H1 (cell line): ENCODE measurements at regions not wholly inside any gene's neighbourhood (a gene's known extent, or its start where the extent isn't known, plus 50 kb on each side); places are given as distances from the start of the nearest gene placed in this dataset.

ENCODE experiments used
- CTCF ChIA-PET: fragments of 300-600 bp; sonication (Branson Sonifier 250); formaldehyde crosslinking; loops from one replicate; lab custom pipeline; 2021; ENCODE audit not compliant: partially characterized antibody; lab: Charles Lee
- POLR2A ChIA-PET: fragments of 300-600 bp; sonication (Branson Sonifier 250); formaldehyde crosslinking; loops from one replicate; lab custom pipeline; 2021; ENCODE audit warnings: inconsistent platforms; ENCODE audit not compliant: partially characterized antibody; lab: Charles Lee
- DNase-seq, 2 experiments: peaks; one replicate each; pipeline versions ENCODE4 v3.0.0 to v3.0.0-alpha.2; 2010 to 2022; ENCODE audit warnings: low spot score in 2 of 2, low read depth in 1 of 2, mixed read lengths in 1 of 2
- FAIRE-seq: peaks from 2 replicates; lab custom pipeline; 2011; peaks lifted over from hg19 to GRCh38; lab: Jason Lieb, UNC
- H2AFZ ChIP-seq: 2 replicates; pipeline ENCODE4 v1.8.1; 2012; ENCODE audit warnings: low read length, inconsistent platforms
- H2AK5ac ChIP-seq: 2 replicates; pipeline ENCODE4 v1.6.1; 2013; ENCODE audit warnings: low read depth, low read length
- H2BK120ac ChIP-seq: replicated peaks from 2 replicates; pipeline ENCODE3; 2013; ENCODE audit warnings: low read depth, low read length, inconsistent platforms
- H2BK12ac ChIP-seq: 2 replicates; pipeline ENCODE4 v1.6.1; 2013; ENCODE audit warnings: low read depth, low read length
- H2BK15ac ChIP-seq: 2 replicates; pipeline ENCODE4 v1.6.1; 2013; ENCODE audit warnings: low read length
- H2BK20ac ChIP-seq: 2 replicates; pipeline ENCODE4 v1.6.1; 2013; ENCODE audit warnings: low read length
- H2BK5ac ChIP-seq: 2 replicates; pipeline ENCODE4 v1.6.1; 2013; ENCODE audit warnings: low read depth, low read length
- H3K14ac ChIP-seq: 2 replicates; pipeline ENCODE4 v1.6.1; 2013; ENCODE audit warnings: inconsistent platforms; ENCODE audit not compliant: insufficient read length
- H3K18ac ChIP-seq: 2 replicates; pipeline ENCODE4 v1.6.1; 2013; ENCODE audit warnings: low read length; ENCODE audit errors: extremely low read depth
- H3K23ac ChIP-seq: 2 replicates; pipeline ENCODE4 v1.6.1; 2013; ENCODE audit warnings: inconsistent platforms; ENCODE audit not compliant: insufficient read length
- H3K23me2 ChIP-seq: 2 replicates; pipeline ENCODE4 v1.6.1; 2013; ENCODE audit warnings: low read depth, low read length
- H3K27ac ChIP-seq: 2 replicates; pipeline ENCODE4 v1.6.1; 2011; ENCODE audit warnings: low read depth, low read length, inconsistent platforms
- H3K27me3 ChIP-seq, 4 experiments: replicated peaks in 1 of 4; 1 replicate in 1 of 4; 2 replicates in 3 of 4; pipeline versions ENCODE4 v1.6.1 to v1.8.1; 2011 to 2013; ENCODE audit warnings: low read length in 3 of 4, mild to moderate bottlenecking in 3 of 4, inconsistent platforms in 2 of 4, mixed read lengths in 2 of 4, moderate library complexity in 1 of 4; ENCODE audit not compliant: control insufficient read depth in 3 of 4, insufficient read depth in 3 of 4; ENCODE audit errors: extremely low read depth in 1 of 4
- H3K36me3 ChIP-seq, 4 experiments: 2 replicates each; pipeline versions ENCODE4 v1.6.1 to v1.8.1; 2011 to 2013; ENCODE audit warnings: mild to moderate bottlenecking in 4 of 4, low read length in 3 of 4, moderate library complexity in 2 of 4, control low read depth in 1 of 4, inconsistent platforms in 1 of 4; ENCODE audit not compliant: insufficient read depth in 4 of 4, control insufficient read depth in 2 of 4
- H3K4ac ChIP-seq: replicated peaks from 2 replicates; pipeline ENCODE3; 2013; ENCODE audit warnings: low read length, low read depth, mixed read lengths, inconsistent platforms; ENCODE audit not compliant: insufficient read length
- H3K4me1 ChIP-seq, 4 experiments: replicated peaks in 1 of 4; 1 replicate in 1 of 4; 2 replicates in 3 of 4; pipeline versions ENCODE4 v1.6.1 to v1.8.1; 2011 to 2013; ENCODE audit warnings: low read length in 3 of 4, inconsistent platforms in 2 of 4, mixed read lengths in 1 of 4; ENCODE audit not compliant: insufficient read depth in 4 of 4, control insufficient read depth in 3 of 4
- H3K4me2 ChIP-seq, 2 experiments: 2 replicates each; pipeline versions ENCODE4 v1.6.1 to v1.8.1; 2011 to 2013; ENCODE audit warnings: low read depth in 2 of 2, low read length in 2 of 2, control low read depth in 1 of 2, inconsistent platforms in 1 of 2, mild to moderate bottlenecking in 1 of 2; ENCODE audit not compliant: insufficient read depth in 1 of 2
- H3K4me3 ChIP-seq, 4 experiments: fragments of 200-600, 300-600 bp in 1 of 4; sonication (generic), shearing (Covaris generic), sonication (Bioruptor Twin) in 1 of 4; 2 replicates each; pipeline versions ENCODE4 v1.5.1 to v1.8.1; 2011 to 2016; ENCODE audit warnings: low read length in 4 of 4, low read depth in 3 of 4, control low read depth in 2 of 4, inconsistent platforms in 2 of 4, mild to moderate bottlenecking in 2 of 4, mixed read lengths in 1 of 4, moderate library complexity in 1 of 4; ENCODE audit not compliant: insufficient read depth in 2 of 4; ENCODE audit errors: extremely low read depth in 1 of 4
- H3K56ac ChIP-seq: replicated peaks from 2 replicates; pipeline ENCODE3; 2013; ENCODE audit warnings: low read depth, mild to moderate bottlenecking, mixed read lengths, low read length, inconsistent platforms; ENCODE audit not compliant: insufficient read length
- H3K79me1 ChIP-seq: 2 replicates; pipeline ENCODE4 v1.6.1; 2013; ENCODE audit warnings: low read depth, low read length, control low read depth
- H3K79me2 ChIP-seq, 2 experiments: 2 replicates each; pipeline versions ENCODE4 v1.6.1 to v1.8.1; 2012 to 2013; ENCODE audit warnings: low read length in 2 of 2, mild to moderate bottlenecking in 2 of 2, inconsistent platforms in 1 of 2; ENCODE audit not compliant: insufficient read depth in 2 of 2, control insufficient read depth in 1 of 2
- H3K9ac ChIP-seq, 4 experiments: replicated peaks in 1 of 4; 1 replicate in 1 of 4; 2 replicates in 3 of 4; pipeline versions ENCODE4 v1.6.1 to v1.8.1; 2011 to 2013; ENCODE audit warnings: low read depth in 3 of 4, low read length in 3 of 4, control low read depth in 2 of 4, mild to moderate bottlenecking in 2 of 4, moderate library complexity in 2 of 4, inconsistent platforms in 1 of 4; ENCODE audit errors: extremely low read depth in 1 of 4
- H3K9me3 ChIP-seq, 2 experiments: 2 replicates each; pipeline versions ENCODE4 v1.6.1 to v1.8.1; 2012 to 2013; ENCODE audit warnings: mild to moderate bottlenecking in 2 of 2, moderate library complexity in 2 of 2, control low read depth in 1 of 2, inconsistent platforms in 1 of 2, low read depth in 1 of 2, low read length in 1 of 2, mixed read lengths in 1 of 2; ENCODE audit not compliant: insufficient read depth in 2 of 2
- H4K20me1 ChIP-seq, 2 experiments: replicated peaks in 1 of 2; 2 replicates each; pipeline versions ENCODE3 to v1.8.1; 2011 to 2013; ENCODE audit warnings: inconsistent platforms in 2 of 2, low read length in 2 of 2, mild to moderate bottlenecking in 1 of 2; ENCODE audit not compliant: insufficient read depth in 2 of 2, control insufficient read depth in 1 of 2
- H4K5ac ChIP-seq: 2 replicates; pipeline ENCODE4 v1.6.1; 2013; ENCODE audit warnings: low read length, low read depth, mixed read lengths, inconsistent platforms; ENCODE audit not compliant: insufficient read length
- H4K8ac ChIP-seq: 2 replicates; pipeline ENCODE4 v1.8.0; 2013; ENCODE audit warnings: mild to moderate bottlenecking, moderate library complexity, low read length, inconsistent platforms; ENCODE audit not compliant: insufficient read depth; ENCODE audit errors: extremely low read depth
- H4K91ac ChIP-seq: replicated peaks from 2 replicates; pipeline ENCODE3; 2013; ENCODE audit warnings: low read length, mixed read lengths, inconsistent platforms; ENCODE audit not compliant: insufficient read length
- FOSL1 ChIP-seq: IDR thresholded peaks from 2 replicates; pipeline ENCODE4 v1.6.1; 2011; ENCODE audit warnings: mild to moderate bottlenecking, low read depth, low read length, moderate library complexity; ENCODE audit not compliant: insufficient read depth
- WGBS, 2 experiments: shearing (Covaris generic) in 1 of 2; methylation state at CpG; one replicate each; pipeline versions ENCODE4 v1.1.6 to v1.1.7; 2013 to 2015; ENCODE audit warnings: low lambda C conversion rate in 2 of 2, mixed read lengths in 2 of 2, inconsistent platforms in 1 of 2, low coverage in 1 of 2, missing lambda C conversion rate in 1 of 2; ENCODE audit not compliant: insufficient replicate concordance in 2 of 2, insufficient coverage in 1 of 2, insufficient read length in 1 of 2; ENCODE audit errors: extremely low coverage in 1 of 2, missing lambda C conversion rate in 1 of 2; 5-methylcytosine and 5-hydroxymethylcytosine counted together

DNA sequence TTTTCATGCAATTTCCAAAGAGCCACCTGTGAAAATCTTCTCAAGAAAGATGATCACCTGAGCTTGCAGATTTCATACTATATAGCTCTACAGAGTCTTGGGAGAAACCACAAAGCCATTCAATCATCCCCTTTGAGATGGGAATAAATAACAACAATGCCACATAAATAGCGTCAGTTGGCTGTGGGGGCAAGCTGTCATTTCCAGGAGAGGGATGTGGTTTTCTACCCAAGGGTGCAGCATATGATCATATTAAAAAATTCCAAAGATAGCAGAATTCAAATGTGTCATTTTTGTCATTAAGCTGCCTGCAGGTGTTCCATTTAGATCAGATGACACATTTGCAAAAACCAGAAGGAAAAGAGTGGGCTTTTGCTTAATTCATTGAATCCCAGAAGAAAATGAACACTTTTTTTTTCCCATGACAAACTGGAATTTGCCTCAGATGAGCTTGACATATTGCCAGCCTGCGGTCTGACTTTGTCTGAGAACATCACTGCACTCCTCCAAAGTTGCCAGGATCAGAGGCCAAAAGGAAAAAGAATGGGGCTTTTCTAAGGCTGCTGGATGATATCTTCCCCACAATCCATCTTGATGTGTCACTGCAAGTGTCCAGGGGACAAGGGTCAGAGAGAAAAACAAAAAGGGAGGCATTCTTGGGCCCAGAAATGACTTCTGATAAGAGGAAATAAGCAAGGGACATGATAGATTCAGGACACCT lies 314.1 kb upstream of the USP25 start:
- H2BK120ac ChIP-seq = no peak overlapping the region
- CTCF ChIA-PET = interaction anchor here (1.0 kb wide), 1 partner anchor 15 kb away, joined by 4 read pairs; no protein-coding TSS in a partner anchor
- no peak overlapping the region for H2BK5ac ChIP-seq
- H4K91ac ChIP-seq = no peak overlapping the region
- H3K4ac ChIP-seq = no peak overlapping the region
- H3K18ac ChIP-seq = no peak overlapping the region
- H3K23me2 ChIP-seq = no peaks in the 10 kb centered on the region
- no peak overlapping the region for H2BK15ac ChIP-seq
- H4K8ac ChIP-seq = no peak overlapping the region
- POLR2A ChIA-PET = interaction anchor here (0.7 kb wide), 1 partner anchor 146 kb away, joined by 3 read pairs; no protein-coding TSS in a partner anchor
- H3K4me3 ChIP-seq = no peak overlapping the region
- no peak overlapping the region for H2BK12ac ChIP-seq
- H3K4me1 ChIP-seq = no peaks in the 10 kb centered on the region
- no peaks in the 10 kb centered on the region for H3K79me2 ChIP-seq
- no peak overlapping the region for H3K14ac ChIP-seq
- H3K27ac ChIP-seq = no peak overlapping the region
- no peaks in the 10 kb centered on the region for H3K79me1 ChIP-seq
- no peak overlapping the region for H4K5ac ChIP-seq
- H2AFZ ChIP-seq = no peak overlapping the region
- H3K36me3 ChIP-seq = no peaks in the 10 kb centered on the region
- no peak overlapping the region for H3K9ac ChIP-seq
- no peaks in the 10 kb centered on the region for H3K9me3 ChIP-seq
- no peak for DNase-seq
- H3K4me2 ChIP-seq = no peak overlapping the region
- no peaks in the 10 kb centered on the region for H4K20me1 ChIP-seq
- 82% methylated on average over 2 of the region's 2 CpGs; no CpG with 5 or more reads in 1 of the 2 experiments for WGBS, 2 experiments
- H3K27me3 ChIP-seq = no peaks in the 10 kb centered on the region
- H2AK5ac ChIP-seq = no peak overlapping the region
- FAIRE-seq = no peak
- H3K23ac ChIP-seq = no peak overlapping the region
- H2BK20ac ChIP-seq = no peak overlapping the region
- H3K56ac ChIP-seq = no peak overlapping the region
- TF ChIP-seq FOSL1 = no peak
